Hepatocyte (in vitro differentiated cells): ENCODE measurements at regions not wholly inside any gene's neighbourhood (a gene's known extent, or its start where the extent isn't known, plus 50 kb on each side); places are given as distances from the start of the nearest gene placed in this dataset.

Experiments used
- DNase-seq: peaks from one replicate; pipeline ENCODE4 v3.0.0-alpha.2; 2016; ENCODE audit warnings: low spot score
- H2AFZ ChIP-seq: fragments of 200-600 bp; sonication (generic); 2 replicates; pipeline ENCODE4 v1.6.0; 2016; ENCODE audit warnings: antibody characterized with exemption, mild to moderate bottlenecking
- H3K27ac ChIP-seq: fragments of 200-600 bp; sonication (generic); 2 replicates; pipeline ENCODE4 v1.5.1; 2016; ENCODE audit warnings: mild to moderate bottlenecking
- H3K27me3 ChIP-seq: fragments of 200-600 bp; sonication (generic); 2 replicates; pipeline ENCODE4 v1.6.1; 2016
- H3K36me3 ChIP-seq: fragments of 200-600 bp; sonication (generic); replicated peaks from 2 replicates; pipeline ENCODE4 v1.5.1; 2016; ENCODE audit warnings: low read depth; ENCODE audit not compliant: insufficient read depth
- H3K4me1 ChIP-seq: fragments of 200-600 bp; sonication (generic); 2 replicates; pipeline ENCODE4 v1.5.1; 2016; ENCODE audit warnings: mild to moderate bottlenecking, moderate library complexity; ENCODE audit not compliant: insufficient read depth
- H3K4me2 ChIP-seq: fragments of 200-600 bp; sonication (generic); 2 replicates; pipeline ENCODE4 v1.6.0; 2016
- H3K4me3 ChIP-seq: fragments of 200-600 bp; sonication (generic); 2 replicates; pipeline ENCODE4 v1.5.1; 2016; ENCODE audit warnings: mild to moderate bottlenecking
- H3K79me2 ChIP-seq: fragments of 200-600 bp; sonication (generic); 2 replicates; pipeline ENCODE4 v1.6.0; 2017; ENCODE audit warnings: mild to moderate bottlenecking
- H3K9me2 ChIP-seq: fragments of 200-600 bp; sonication (generic); replicated peaks from 2 replicates; pipeline ENCODE4 v1.6.0; 2017; ENCODE audit warnings: mild to moderate bottlenecking; ENCODE audit not compliant: insufficient read depth
- H3K9me3 ChIP-seq: fragments of 200-600 bp; sonication (generic); 2 replicates; pipeline ENCODE4 v1.5.1; 2016; ENCODE audit warnings: low read depth, mild to moderate bottlenecking
- H4K20me1 ChIP-seq: fragments of 200-600 bp; sonication (generic); 2 replicates; pipeline ENCODE4 v1.6.0; 2016; ENCODE audit warnings: mild to moderate bottlenecking; ENCODE audit not compliant: insufficient read depth, poor library complexity, severe bottlenecking
- EZH2 ChIP-seq: fragments of 200-600 bp; sonication (generic); IDR thresholded peaks from 2 replicates; pipeline ENCODE4 v1.6.1; 2016; ENCODE audit warnings: antibody characterized with exemption, mild to moderate bottlenecking, borderline replicate concordance
- EZH2phosphoT487 ChIP-seq: fragments of 200-600 bp; sonication (generic); IDR thresholded peaks from one replicate; pipeline ENCODE4 v1.6.1; 2018; ENCODE audit warnings: antibody characterized with exemption, mild to moderate bottlenecking, low read depth, moderate library complexity; ENCODE audit not compliant: unreplicated experiment, severe bottlenecking
- WGBS: methylation state at CpG from one replicate; pipeline ENCODE4 v1.1.6; 2016; ENCODE audit warnings: low lambda C conversion rate; ENCODE audit errors: missing lambda C conversion rate; 5-methylcytosine and 5-hydroxymethylcytosine counted together
- TF ChIP-seq, protein P1 (sequence below): fragments of 200-600 bp; sonication (generic); IDR thresholded peaks from 2 replicates; pipeline ENCODE4 v1.5.1; 2016; ENCODE audit warnings: antibody characterized with exemption, mild to moderate bottlenecking; ENCODE audit not compliant: poor library complexity

DNA sequence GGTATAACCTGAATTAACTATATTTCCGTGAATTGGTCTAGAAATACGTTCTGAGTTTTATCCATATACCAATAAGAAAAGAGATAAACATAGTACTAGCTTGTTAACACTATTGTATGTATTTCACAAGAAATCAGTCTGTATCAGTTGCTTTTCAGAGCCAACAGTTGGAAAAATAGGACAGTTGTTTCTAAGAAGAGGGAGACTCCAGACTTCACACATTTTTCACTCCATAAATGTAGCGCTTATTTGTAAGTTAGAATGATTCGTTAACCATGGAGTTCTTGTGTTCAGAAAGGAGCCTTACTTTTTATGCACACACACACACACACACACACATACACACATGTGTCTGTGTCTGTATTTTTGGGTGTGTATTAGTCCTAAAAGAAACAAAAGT, 376.7 kb upstream of the SMIM31 start:
- TF ChIP-seq, protein P1, sequence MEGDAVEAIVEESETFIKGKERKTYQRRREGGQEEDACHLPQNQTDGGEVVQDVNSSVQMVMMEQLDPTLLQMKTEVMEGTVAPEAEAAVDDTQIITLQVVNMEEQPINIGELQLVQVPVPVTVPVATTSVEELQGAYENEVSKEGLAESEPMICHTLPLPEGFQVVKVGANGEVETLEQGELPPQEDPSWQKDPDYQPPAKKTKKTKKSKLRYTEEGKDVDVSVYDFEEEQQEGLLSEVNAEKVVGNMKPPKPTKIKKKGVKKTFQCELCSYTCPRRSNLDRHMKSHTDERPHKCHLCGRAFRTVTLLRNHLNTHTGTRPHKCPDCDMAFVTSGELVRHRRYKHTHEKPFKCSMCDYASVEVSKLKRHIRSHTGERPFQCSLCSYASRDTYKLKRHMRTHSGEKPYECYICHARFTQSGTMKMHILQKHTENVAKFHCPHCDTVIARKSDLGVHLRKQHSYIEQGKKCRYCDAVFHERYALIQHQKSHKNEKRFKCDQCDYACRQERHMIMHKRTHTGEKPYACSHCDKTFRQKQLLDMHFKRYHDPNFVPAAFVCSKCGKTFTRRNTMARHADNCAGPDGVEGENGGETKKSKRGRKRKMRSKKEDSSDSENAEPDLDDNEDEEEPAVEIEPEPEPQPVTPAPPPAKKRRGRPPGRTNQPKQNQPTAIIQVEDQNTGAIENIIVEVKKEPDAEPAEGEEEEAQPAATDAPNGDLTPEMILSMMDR: no peak
- TF ChIP-seq EZH2phosphoT487: no peak
- TF ChIP-seq EZH2: no peak
- peaks cover 10% of the 10 kb centered on the region for H3K27me3 ChIP-seq
- H3K9me2 ChIP-seq: no peaks in the 10 kb centered on the region
- H2AFZ ChIP-seq: no peak overlapping the region
- no peaks in the 10 kb centered on the region for H4K20me1 ChIP-seq
- no peaks in the 10 kb centered on the region for H3K36me3 ChIP-seq
- H3K27ac ChIP-seq: no peak overlapping the region
- H3K79me2 ChIP-seq: no peaks in the 10 kb centered on the region
- H3K4me1 ChIP-seq: no peaks in the 10 kb centered on the region
- H3K4me3 ChIP-seq: no peak overlapping the region
- no peaks in the 10 kb centered on the region for H3K9me3 ChIP-seq
- no peak overlapping the region for H3K4me2 ChIP-seq
- 86% methylated on average over 4 of the region's 4 CpGs for WGBS
- no peak for DNase-seq

DNA sequence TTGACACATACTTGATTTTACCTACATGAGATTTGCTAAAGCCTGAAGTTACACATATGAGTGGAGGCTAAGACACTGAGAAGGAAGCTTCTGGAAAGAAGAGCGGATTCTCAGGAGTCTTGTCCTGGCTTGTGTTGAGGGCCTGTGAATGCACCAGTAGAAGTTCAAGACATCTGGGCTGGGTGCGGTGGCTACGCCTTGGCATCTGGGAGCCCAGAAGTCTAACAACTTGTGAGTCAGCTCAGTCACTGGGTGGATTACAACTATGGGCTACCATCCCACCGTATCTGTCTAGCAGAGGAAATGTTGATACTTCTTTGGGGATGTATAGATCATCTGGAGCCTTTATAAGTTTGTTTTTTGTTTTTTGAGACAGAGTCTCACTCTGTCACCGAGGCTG, 375.6 kb upstream of the SMIM31 start:
- 86% methylated on average over 5 of the region's 5 CpGs for WGBS
- DNase-seq: no peak
- H3K27ac ChIP-seq: no peak overlapping the region
- TF ChIP-seq EZH2 (no peak), EZH2phosphoT487 (no peak)
- TF ChIP-seq, protein P1: no peak
- H3K9me3 ChIP-seq: no peaks in the 10 kb centered on the region
- H3K4me3 ChIP-seq: no peak overlapping the region
- no peaks in the 10 kb centered on the region for H3K79me2 ChIP-seq
- H2AFZ ChIP-seq: no peak overlapping the region
- H3K27me3 ChIP-seq: peaks cover 21% of the 10 kb centered on the region
- no peak overlapping the region for H3K4me2 ChIP-seq
- H4K20me1 ChIP-seq: no peaks in the 10 kb centered on the region
- H3K36me3 ChIP-seq: no peaks in the 10 kb centered on the region
- peaks cover 3% of the 10 kb centered on the region for H3K4me1 ChIP-seq
- no peaks in the 10 kb centered on the region for H3K9me2 ChIP-seq

DNA sequence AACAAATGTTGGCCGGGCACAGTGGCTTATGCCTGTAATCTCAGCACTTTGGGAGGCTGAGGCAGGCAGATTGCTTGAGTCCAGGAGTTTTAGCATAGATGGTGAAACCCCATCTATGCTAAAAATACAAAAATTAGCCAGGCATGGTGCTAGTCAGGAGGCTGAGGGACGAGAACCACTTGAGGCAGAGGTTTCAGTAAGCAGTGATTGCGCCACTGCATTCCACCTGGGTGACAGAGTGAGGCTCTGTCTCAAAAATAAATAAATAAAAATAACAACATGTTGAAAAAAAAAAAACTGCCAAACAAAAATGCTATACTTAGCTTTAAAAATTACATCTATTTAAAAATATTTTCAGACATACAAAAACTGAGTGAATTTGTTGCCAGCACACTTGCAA, 374.2 kb upstream of the SMIM31 start:
- Histone ChIP-seq H2AFZ (no peak overlapping the region), H4K20me1 (no peaks in the 10 kb centered on the region), H3K4me1 (peaks cover 3% of the 10 kb centered on the region), H3K79me2 (no peaks in the 10 kb centered on the region), H3K27me3 (peaks cover 32% of the 10 kb centered on the region), H3K4me3 (no peak overlapping the region), H3K9me2 (no peaks in the 10 kb centered on the region), H3K27ac (no peak overlapping the region), H3K9me3 (no peaks in the 10 kb centered on the region), H3K4me2 (no peak overlapping the region), H3K36me3 (no peaks in the 10 kb centered on the region)
- no peak for DNase-seq
- 95% methylated on average over 3 of the region's 3 CpGs for WGBS
- TF ChIP-seq, protein P1: no peak
- TF ChIP-seq EZH2 (no peak), EZH2phosphoT487 (no peak)

DNA sequence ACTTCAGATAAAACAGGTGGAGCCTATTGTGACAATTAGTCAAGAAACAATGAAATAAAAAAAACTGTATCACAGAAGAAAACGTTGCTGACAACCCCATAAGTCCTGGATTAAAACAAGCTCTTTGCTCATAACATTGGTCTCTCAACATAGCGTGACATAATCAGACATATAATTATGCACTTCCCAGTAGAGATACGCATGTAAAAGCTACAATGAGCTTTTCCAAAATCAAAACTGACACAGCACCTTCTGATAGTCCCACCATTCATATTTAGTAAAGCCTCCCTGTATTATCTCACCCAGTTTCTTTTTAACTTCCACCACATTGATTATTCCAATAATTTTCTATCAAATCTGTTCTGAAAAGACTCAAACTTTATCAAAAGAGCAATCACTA, 372.1 kb upstream of the SMIM31 start:
- Histone ChIP-seq H3K27ac (no peak overlapping the region), H3K4me3 (no peak overlapping the region), H2AFZ (no peak overlapping the region), H3K4me1 (peaks cover 3% of the 10 kb centered on the region), H3K79me2 (no peaks in the 10 kb centered on the region), H3K4me2 (peak overlapping the region; percentile 92), H3K27me3 (peaks cover 39% of the 10 kb centered on the region), H3K36me3 (no peaks in the 10 kb centered on the region), H4K20me1 (no peaks in the 10 kb centered on the region), H3K9me2 (no peaks in the 10 kb centered on the region), H3K9me3 (no peaks in the 10 kb centered on the region)
- 70% methylated on average over 3 of the region's 3 CpGs for WGBS
- DNase-seq: no peak
- TF ChIP-seq, protein P1: no peak
- TF ChIP-seq EZH2phosphoT487 (no peak), EZH2 (no peak)
